ENCODE measurements at regions not wholly inside any gene's neighbourhood (a gene's known extent, or its start where the extent isn't known, plus 50 kb on each side); places are given as distances from the start of the nearest gene placed in this dataset.

GRCh38 chr6:6775074-6775473 lies 186.6 kb downstream of the LY86 start:
- ATAC-seq = no peak
- H2AFZ ChIP-seq (ENCODE audit: low read depth, low read length) = no peak overlapping the region
- peaks cover 4 to 14% of the 10 kb centered on the region in 2 experiments; a peak in 4 of 5 replicates for H3K4me1 ChIP-seq (replicated peaks in 1 of 2; ENCODE audit: control insufficient read depth in 2 of 2, insufficient read depth in 2 of 2, low read length in 2 of 2)
- H4K20me1 ChIP-seq (replicated peaks; ENCODE audit: control insufficient read depth, insufficient read depth, low read length) = no peaks in the 10 kb centered on the region
- no TSS peak for BruUV-seq (replicated peaks)
- in situ Hi-C loops (cut with MboI) (no loop called here), intact Hi-C loops (cut with micrococcal nuclease) (no loop called here)
- H3K27me3 ChIP-seq (ENCODE audit: control insufficient read depth in 2 of 2, insufficient read depth in 2 of 2, low read length in 2 of 2) = peaks cover 11% of the 10 kb centered on the region in 2 experiments
- no peak overlapping the region for H3K9ac ChIP-seq (ENCODE audit: insufficient read depth in 1 of 2, low read depth in 2 of 2, low read length in 2 of 2)
- H3K9me3 ChIP-seq (replicated peaks; ENCODE audit: control insufficient read depth, insufficient read depth, low read depth, low read length) = no peaks in the 10 kb centered on the region
- no peak for DNase-seq (ENCODE audit: extremely low read depth in 1 of 4, low spot score in 3 of 4)
- ChIA-PET CTCF (ENCODE audit: low intra/inter-chr PET ratio) (no interaction called here), POLR2A (no interaction called here)
- H3K36me3 ChIP-seq (ENCODE audit: control insufficient read depth, insufficient read depth, low read length) = no peaks in the 10 kb centered on the region
- H3K9me1 ChIP-seq (ENCODE audit: control insufficient read depth, insufficient read depth, low read length) = no peaks in the 10 kb centered on the region
- WGBS (ENCODE audit: insufficient coverage, low coverage, missing lambda C conversion rate) = 15% methylated on average over 3 of the region's 3 CpGs
- no peaks in the 10 kb centered on the region for H3K79me2 ChIP-seq (ENCODE audit: control insufficient read depth, insufficient read depth, low read length)
- no peak for TF ChIP-seq POLR2B (IDR thresholded peaks at IDR 0.05; ENCODE audit: low read depth, partially characterized antibody)
- peak; percentile 66 for TF ChIP-seq CEBPB (tag; IDR thresholded peaks at IDR 0.05)
- no peak for TF ChIP-seq ZNF232 (CRISPR knock-in tag; IDR thresholded peaks at IDR 0.05)
- TF ChIP-seq LEF1 (IDR thresholded peaks at IDR 0.05) = no peak
- no peak for TF ChIP-seq CCAR2 (IDR thresholded peaks at IDR 0.05; ENCODE audit: low read depth, low read length)
- TF ChIP-seq NCOA6 (IDR thresholded peaks at IDR 0.05) = no peak
- TF ChIP-seq, protein P1, sequence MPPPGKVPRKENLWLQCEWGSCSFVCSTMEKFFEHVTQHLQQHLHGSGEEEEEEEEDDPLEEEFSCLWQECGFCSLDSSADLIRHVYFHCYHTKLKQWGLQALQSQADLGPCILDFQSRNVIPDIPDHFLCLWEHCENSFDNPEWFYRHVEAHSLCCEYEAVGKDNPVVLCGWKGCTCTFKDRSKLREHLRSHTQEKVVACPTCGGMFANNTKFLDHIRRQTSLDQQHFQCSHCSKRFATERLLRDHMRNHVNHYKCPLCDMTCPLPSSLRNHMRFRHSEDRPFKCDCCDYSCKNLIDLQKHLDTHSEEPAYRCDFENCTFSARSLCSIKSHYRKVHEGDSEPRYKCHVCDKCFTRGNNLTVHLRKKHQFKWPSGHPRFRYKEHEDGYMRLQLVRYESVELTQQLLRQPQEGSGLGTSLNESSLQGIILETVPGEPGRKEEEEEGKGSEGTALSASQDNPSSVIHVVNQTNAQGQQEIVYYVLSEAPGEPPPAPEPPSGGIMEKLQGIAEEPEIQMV (tag; conservative IDR thresholded peaks at IDR 0.05; ENCODE audit: low read depth) = no peak
- TF ChIP-seq TAF1 (IDR thresholded peaks at IDR 0.05; ENCODE audit: control insufficient read depth, extremely low read depth, insufficient read depth, low read length, severe bottlenecking) = no peak
- no peak for TF ChIP-seq GATAD2B (IDR thresholded peaks at IDR 0.05; ENCODE audit: borderline replicate concordance)
- no peak for TF ChIP-seq CEBPG (CRISPR knock-in tag; IDR thresholded peaks at IDR 0.05)
- peak; percentile 45 to 85; a peak in 3 of 4 replicates for TF ChIP-seq CEBPG (tag; conservative IDR thresholded peaks at IDR 0.05 in 1 of 2, IDR thresholded peaks at IDR 0.05 in 1 of 2)
- TF ChIP-seq ATF2 (CRISPR knock-in tag; IDR thresholded peaks at IDR 0.05) = no peak
- TF ChIP-seq HEY1 (CRISPR knock-in tag; IDR thresholded peaks at IDR 0.05; ENCODE audit: borderline replicate concordance) = no peak
- no peak overlapping the region for H3K4me3 ChIP-seq
- no peak overlapping the region for H3K27ac ChIP-seq (ENCODE audit: extremely low read depth, low read depth, low read length)
- no peak for FAIRE-seq
- H3K4me2 ChIP-seq (ENCODE audit: insufficient read depth, low read length) = no peak overlapping the region

Measured in K562 (cell line).